ENCODE measurements at regions not wholly inside any gene's neighbourhood (a gene's known extent, or its start where the extent isn't known, plus 50 kb on each side); places are given as distances from the start of the nearest gene placed in this dataset.

GRCh38 chr4:38606587-38606905, 57.5 kb upstream of the KLF3 start:
- TF ChIP-seq ZFX (IDR thresholded peaks at IDR 0.05) (no peak), CTCF (conservative IDR thresholded peaks at IDR 0.05) (no peak)
- H3K27ac ChIP-seq: peak overlapping the region; percentile 15; the same call in 1 of the 2 replicates

GRCh38 chr4:38609614-38610013, 54.4 kb upstream of the KLF3 start:
- TF ChIP-seq CTCF (conservative IDR thresholded peaks at IDR 0.05): no peak
- TF ChIP-seq ZFX (IDR thresholded peaks at IDR 0.05): no peak
- H3K27ac ChIP-seq: no peak overlapping the region; the same call in 1 of the 2 replicates

- no peak overlapping the region for H3K27ac ChIP-seq
- TF ChIP-seq CTCF (conservative IDR thresholded peaks at IDR 0.05): no peak
- no peak for TF ChIP-seq ZFX (IDR thresholded peaks at IDR 0.05)
Observed at GRCh38 chr4:38610521-38610920, 53.5 kb upstream of the KLF3 start.

- H3K27ac ChIP-seq: no peak overlapping the region
- no peak for TF ChIP-seq ZFX (IDR thresholded peaks at IDR 0.05)
- TF ChIP-seq CTCF (conservative IDR thresholded peaks at IDR 0.05): no peak
Observed at GRCh38 chr4:38610966-38611431, 53.0 kb upstream of the KLF3 start.

- TF ChIP-seq CTCF (conservative IDR thresholded peaks at IDR 0.05) (no peak), ZFX (IDR thresholded peaks at IDR 0.05) (no peak)
Observed at GRCh38 chr4:38611676-38612075, 52.3 kb upstream of the KLF3 start.

GRCh38 chr4:38612646-38613414, 51.2 kb upstream of the KLF3 start:
- TF ChIP-seq CTCF (conservative IDR thresholded peaks at IDR 0.05) (no peak), ZFX (IDR thresholded peaks at IDR 0.05) (no peak)
- H3K27ac ChIP-seq: no peak overlapping the region; the same call in 1 of the 2 replicates

More at GRCh38 chr4:38611676-38612075, 52.3 kb upstream of the KLF3 start:
- no peak overlapping the region for H3K27ac ChIP-seq

All from C4-2B (cell line).